ENCODE measurements at regions not wholly inside any gene's neighbourhood (a gene's known extent, or its start where the extent isn't known, plus 50 kb on each side); places are given as distances from the start of the nearest gene placed in this dataset.
A peak's percentile ranks its signal among the peaks of the same experiment; 100 is the strongest.

DNA sequence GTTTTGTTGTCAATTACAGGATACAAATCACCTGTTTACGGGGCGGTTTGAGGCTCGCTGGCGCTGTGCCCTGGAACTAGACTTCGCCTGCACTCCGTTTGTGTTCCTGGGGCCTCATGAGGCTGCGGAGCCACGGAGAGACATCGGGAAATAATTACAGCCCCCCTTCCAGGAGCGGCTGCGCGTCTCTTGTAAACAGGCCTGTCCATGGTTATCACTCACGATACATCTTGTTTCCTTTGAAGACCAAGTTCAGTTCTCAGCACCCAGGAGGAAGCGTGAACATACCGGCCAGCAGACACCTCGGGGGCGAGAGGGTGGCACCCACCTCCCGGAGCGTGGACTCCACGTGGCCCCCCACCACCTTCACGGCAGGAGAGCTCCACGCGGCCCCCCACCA is 297.1 kb upstream of the IRX4 start:
- no peak for DNase-seq

GRCh38 chr5:2178528-2178927 is 295.8 kb upstream of the IRX4 start:
- no peak for DNase-seq

DNA sequence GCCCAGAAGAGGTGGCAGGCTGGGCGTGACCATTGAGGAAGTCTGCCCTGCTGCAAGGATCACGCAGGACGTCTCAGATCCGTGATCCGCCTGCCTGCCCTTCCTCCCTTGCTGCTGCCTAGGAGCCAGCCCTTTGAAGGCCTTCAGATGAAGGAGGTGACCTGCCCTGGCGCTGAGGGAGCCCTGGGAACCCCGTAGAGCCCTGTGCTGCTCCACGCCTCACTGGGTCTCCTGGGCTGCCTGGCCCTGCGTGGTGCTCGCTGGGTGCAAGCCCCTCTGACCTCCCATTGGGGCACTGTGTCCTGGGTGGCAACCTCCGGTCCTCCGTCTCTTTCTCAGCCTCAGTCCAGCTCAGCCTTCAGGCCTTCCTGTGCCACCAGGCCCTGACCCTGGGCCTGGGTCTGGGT is 295.3 kb upstream of the IRX4 start:
- DNase-seq: no peak

GRCh38 chr5:2177244-2177643 is 294.5 kb upstream of the IRX4 start:
- DNase-seq: no peak

DNA sequence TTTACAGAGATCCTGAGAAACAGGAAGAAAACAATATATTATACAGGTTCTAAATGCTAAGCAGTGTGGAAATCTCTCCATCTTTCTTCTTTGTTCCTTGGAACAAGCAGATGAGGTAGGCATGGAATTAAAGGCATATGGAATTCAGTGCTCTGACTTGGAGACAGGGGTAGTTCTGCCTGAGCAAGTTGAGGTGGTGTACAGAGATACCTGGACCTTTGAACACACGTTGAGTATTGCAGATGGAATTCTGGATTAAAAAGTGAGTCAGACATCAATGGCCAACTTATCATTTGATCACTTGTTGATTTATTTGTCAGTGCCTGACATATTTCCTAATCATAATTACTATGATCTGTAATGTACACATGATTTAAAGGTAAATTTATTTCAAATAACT is 293.9 kb upstream of the IRX4 start:
- DNase-seq: no peak

GRCh38 chr5:2175842-2176404 is 293.2 kb upstream of the IRX4 start:
- DNase-seq: no peak

- no peak for DNase-seq
Measured at GRCh38 chr5:2175041-2175440, 292.3 kb upstream of the IRX4 start.

- DNase-seq: no peak
Measured at GRCh38 chr5:2174538-2174937, 291.8 kb upstream of the IRX4 start.

GRCh38 chr5:2173151-2173834 is 290.6 kb upstream of the IRX4 start:
- DNase-seq: peak; percentile 39

GRCh38 chr5:2172471-2172870 is 289.7 kb upstream of the IRX4 start:
- DNase-seq: no peak

DNA sequence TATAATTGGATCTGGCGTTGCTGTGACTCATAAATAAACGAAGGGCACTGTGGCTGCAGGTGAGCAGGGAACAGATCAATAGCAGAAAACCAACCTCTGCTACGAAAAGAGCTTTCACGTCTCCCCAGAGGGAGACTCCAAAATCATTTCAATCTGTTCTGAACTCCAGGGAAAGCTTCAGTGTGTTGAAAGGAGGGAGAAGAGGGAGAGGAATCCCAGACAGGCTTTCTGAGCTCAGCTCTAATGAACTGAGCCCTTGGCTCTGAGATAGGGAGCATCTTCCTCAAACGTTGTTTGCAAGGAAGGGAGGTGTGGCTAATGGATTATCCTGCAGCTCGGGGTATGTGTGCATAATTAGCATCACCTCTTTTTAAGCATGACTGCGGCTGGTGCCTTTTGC is 288.0 kb upstream of the IRX4 start:
- no peak for DNase-seq

DNA sequence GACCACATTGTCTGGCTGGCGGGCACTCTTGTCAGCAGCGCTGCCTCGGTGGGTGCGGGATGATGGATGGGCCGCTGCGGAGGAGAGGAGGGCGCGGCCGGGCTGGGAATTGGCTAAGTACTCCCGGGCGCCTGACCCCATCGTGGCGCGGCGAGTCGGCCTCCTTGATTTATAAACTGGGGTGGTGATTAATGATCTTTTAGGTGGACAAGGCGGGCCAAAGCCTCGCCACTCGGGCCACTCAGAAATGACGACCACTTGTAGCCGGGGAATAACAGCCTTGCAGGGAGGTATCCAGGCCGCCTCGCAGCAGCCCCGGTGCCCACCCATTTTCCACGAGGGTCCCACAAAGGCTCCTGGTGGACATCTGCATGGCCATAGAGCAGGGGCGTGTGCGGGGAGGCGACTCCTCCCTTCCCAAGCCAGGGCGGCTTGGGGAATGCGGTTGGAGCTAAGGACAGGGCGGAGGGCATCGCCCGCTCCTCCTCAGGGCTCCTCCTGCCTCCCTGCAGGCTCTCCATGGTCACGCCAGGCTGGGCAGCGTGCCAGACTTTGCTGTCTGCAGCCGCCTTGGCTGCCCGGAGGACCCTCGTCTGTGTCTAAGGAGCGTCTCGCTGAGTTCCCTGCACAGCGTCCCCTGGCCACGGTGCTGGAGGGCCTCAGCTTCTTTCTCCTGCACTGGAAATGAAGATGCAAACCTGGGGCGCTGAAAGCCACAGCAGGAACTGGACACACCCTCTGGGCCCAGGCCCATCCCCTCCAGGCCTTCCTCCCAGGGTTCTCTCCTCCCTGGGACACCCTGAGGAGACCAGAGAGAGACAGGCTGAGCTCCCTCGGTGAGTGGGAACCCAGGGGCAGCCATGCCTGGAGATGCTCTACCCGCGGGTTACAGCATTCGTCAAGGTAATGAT is 287.4 kb upstream of the IRX4 start:
- DNase-seq: no peak

DNA sequence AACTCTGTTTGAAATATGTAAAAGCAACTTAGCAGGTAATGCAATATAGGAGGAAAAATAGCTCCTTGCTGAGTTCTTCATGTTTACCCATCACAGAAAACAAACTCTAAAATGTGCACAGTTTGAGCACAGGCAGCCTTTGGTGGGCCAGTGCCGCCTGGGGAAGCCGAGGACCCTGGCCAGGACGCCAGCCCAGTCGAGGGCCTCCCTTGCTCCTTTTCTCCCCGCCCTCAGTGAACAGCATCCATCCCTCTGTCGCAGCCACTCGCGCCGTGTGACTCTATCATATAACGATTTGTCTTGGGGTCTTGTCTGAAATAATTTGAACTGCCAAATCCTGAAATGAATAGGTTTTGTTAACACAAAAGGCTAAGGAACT is 286.7 kb upstream of the IRX4 start:
- DNase-seq: no peak

GRCh38 chr5:2168601-2169429 is 286.1 kb upstream of the IRX4 start:
- DNase-seq: no peak

DNA sequence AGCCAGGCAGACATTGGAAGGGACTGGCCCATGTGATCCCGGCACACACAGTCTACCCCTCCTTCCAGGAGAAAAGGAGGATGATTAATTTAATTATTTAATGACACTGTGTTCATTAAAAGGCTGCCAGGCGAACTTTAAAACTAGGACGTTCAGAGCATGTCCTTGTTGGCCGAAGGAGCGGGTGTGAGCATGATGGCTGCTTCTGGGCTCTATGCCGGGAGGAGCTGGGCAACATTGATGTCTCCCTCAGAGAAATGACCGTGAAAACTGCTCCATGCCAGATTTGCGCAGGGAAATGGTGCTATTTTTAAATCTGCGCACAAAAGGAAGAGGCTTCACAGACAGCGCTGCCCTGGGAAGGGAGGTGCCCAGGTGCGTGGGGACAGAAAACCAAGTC is 284.9 kb upstream of the IRX4 start:
- no peak for DNase-seq

DNA sequence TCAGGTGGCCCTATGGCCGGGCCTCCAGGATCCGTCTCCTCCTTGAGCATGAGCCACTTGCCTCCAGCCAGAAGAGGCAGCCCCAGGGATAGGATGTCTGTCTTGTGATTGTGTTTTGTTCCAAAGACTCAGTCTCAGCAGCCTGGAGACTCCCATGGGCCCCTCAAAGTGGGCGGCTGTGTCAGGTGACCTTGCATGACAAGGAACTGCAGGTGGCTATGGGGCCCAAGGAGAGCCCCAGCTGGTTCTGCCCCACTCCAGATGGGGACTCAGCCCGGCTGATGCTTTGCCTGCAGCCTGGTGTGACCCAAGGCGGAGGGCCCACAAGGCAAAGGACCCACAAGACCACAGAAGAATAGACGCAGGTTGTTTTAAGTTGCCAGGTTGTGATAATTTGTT is 284.3 kb upstream of the IRX4 start:
- DNase-seq: no peak

DNA sequence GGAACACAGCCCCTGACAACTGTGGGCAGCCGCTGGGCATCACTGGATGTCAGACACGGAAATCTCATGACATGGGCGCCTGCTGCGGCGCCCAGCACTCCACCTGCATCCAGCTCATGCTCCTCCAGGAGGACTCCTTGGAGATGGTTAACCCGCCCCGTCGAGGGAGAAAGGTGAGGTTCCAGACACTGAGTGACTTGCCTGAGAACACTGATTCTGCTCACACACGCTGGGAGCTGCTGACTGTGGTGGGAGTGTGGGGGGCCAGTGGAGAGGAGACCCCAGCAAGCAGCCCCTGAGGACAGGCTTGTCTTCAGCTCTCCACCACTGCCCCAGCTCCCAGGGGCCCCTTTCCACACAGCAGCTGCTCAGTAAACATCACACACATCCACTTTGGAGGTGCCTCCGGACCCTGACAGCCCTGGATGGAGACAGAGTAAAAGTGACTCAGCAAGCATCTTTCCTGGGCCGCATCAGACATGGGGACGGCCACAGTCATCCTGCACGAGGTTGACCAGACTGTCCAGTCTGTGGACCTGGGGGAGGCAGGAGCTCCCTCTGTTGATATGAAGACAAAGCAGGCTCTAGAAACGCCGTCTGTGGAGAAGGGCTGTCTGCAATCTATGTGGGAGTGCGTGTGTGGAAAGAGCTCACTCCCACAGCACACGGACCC is 283.7 kb upstream of the IRX4 start:
- DNase-seq: no peak

- DNase-seq: no peak
Measured at GRCh38 chr5:2165615-2166305, 283.0 kb upstream of the IRX4 start.

- DNase-seq: no peak
Measured at GRCh38 chr5:2165203-2165602, 282.5 kb upstream of the IRX4 start.

DNA sequence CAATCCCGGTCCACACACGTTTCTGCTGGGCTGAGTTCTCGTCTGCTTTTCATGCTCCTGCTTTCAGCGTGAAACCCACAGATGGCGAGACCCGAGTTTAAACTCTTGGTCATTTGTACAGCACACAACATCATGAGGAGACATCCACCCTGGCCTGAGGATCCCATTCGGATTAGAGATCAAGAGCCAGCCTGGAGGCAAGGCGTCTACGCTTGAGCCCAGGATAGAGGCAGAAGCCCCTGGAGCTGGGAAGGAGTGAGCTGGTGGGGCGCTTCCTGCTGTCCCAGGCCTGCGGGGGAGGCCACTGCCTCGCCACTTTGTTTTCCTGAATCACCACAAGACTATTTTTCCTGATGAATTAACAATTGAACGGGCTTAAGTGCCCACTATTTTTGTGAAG is 281.9 kb upstream of the IRX4 start:
- no peak for DNase-seq

- no peak for DNase-seq
Measured at GRCh38 chr5:2163940-2164490, 281.3 kb upstream of the IRX4 start.
